ENCODE measurements at regions not wholly inside any gene's neighbourhood (a gene's known extent, or its start where the extent isn't known, plus 50 kb on each side); places are given as distances from the start of the nearest gene placed in this dataset.

- TF ChIP-seq, protein P1, sequence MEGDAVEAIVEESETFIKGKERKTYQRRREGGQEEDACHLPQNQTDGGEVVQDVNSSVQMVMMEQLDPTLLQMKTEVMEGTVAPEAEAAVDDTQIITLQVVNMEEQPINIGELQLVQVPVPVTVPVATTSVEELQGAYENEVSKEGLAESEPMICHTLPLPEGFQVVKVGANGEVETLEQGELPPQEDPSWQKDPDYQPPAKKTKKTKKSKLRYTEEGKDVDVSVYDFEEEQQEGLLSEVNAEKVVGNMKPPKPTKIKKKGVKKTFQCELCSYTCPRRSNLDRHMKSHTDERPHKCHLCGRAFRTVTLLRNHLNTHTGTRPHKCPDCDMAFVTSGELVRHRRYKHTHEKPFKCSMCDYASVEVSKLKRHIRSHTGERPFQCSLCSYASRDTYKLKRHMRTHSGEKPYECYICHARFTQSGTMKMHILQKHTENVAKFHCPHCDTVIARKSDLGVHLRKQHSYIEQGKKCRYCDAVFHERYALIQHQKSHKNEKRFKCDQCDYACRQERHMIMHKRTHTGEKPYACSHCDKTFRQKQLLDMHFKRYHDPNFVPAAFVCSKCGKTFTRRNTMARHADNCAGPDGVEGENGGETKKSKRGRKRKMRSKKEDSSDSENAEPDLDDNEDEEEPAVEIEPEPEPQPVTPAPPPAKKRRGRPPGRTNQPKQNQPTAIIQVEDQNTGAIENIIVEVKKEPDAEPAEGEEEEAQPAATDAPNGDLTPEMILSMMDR (IDR thresholded peaks at IDR 0.05; ENCODE audit: borderline replicate concordance) = no peak
- H3K4me1 ChIP-seq = no peaks in the 10 kb centered on the region
- DNase-seq = no peak
- no peak overlapping the region for H3K4me3 ChIP-seq
- H3K36me3 ChIP-seq = no peaks in the 10 kb centered on the region
- no peaks in the 10 kb centered on the region for H3K9me3 ChIP-seq (replicated peaks)
- intact Hi-C loops (cut with micrococcal nuclease) = no loop called here
- no peaks in the 10 kb centered on the region for H3K27me3 ChIP-seq (ENCODE audit: low read depth)
- H3K27ac ChIP-seq (replicated peaks) = no peak overlapping the region
These were observed 1723.3 kb downstream of the EFNA5 start for GRCh38 chr5:105947461-105947860.

DNA sequence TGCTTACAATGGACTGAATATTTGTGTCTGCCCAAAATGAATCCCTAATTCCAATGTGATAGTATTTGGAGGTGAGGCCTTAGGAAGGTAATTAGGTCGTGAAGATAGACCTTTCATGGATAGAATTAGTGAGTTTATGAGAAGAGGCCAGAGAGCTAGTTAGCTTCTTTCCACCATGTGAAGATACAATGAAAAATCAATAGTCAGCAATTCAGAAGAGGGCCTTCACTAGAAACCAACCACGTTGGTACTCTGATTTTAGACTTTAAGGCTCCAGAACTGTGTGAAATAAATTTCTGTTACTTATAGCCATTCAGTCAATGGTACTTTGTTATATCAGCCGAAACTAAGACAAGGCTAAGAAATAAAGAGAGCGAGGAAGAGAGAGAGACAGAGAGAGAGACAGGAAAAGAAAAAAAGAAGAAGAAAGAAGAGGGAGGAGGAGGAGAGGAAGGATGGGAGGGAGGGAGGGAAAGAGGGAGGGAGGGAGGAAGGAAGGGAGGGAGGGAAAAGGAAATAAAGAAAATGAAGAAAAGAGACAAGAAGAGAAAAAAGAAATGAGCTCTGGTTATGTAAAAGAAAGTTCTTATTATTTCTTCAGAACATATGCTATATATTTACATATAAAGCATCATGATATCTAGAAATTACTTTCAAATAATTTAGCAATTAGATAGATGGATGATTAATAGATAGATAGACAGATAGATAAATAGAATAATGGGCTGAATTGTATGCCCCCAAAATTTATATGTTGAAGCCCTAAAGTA lies 1725.3 kb downstream of the EFNA5 start:
- no peaks in the 10 kb centered on the region for H3K9me3 ChIP-seq (replicated peaks)
- no peaks in the 10 kb centered on the region for H3K27me3 ChIP-seq (ENCODE audit: low read depth)
- no peaks in the 10 kb centered on the region for H3K36me3 ChIP-seq
- TF ChIP-seq, protein P1 (IDR thresholded peaks at IDR 0.05; ENCODE audit: borderline replicate concordance) = no peak
- no peak for DNase-seq
- intact Hi-C loops (cut with micrococcal nuclease) = no loop called here
- no peak overlapping the region for H3K4me3 ChIP-seq
- H3K27ac ChIP-seq (replicated peaks) = no peak overlapping the region
- no peaks in the 10 kb centered on the region for H3K4me1 ChIP-seq

GRCh38 chr5:105940181-105940580 lies 1730.6 kb downstream of the EFNA5 start:
- H3K36me3 ChIP-seq = no peaks in the 10 kb centered on the region
- intact Hi-C loops (cut with micrococcal nuclease) = no loop called here
- no peaks in the 10 kb centered on the region for H3K4me1 ChIP-seq

DNA sequence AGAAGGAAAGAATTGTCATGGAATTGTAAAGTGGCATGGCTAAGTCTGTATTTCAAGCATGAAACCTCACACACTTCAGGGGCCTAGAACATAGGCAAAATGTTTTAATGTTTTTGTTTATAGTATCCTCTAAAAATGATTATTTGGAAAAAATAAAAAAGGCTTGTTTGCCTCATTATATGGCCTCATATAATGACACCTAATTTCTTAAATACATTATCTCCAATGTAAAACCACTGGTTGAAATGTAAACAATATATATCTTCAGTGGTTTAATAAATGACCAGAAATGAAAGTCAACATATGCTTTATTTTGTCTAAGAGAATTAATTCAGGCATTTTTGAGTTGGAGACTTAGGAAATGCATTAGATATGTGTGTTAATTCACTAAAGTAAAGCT lies 1736.6 kb downstream of the EFNA5 start:
- H3K4me3 ChIP-seq = no peak overlapping the region
- no peaks in the 10 kb centered on the region for H3K4me1 ChIP-seq
- peaks cover 26% of the 10 kb centered on the region for H3K9me3 ChIP-seq (replicated peaks)
- TF ChIP-seq, protein P1 (IDR thresholded peaks at IDR 0.05; ENCODE audit: borderline replicate concordance) = no peak
- H3K27me3 ChIP-seq (ENCODE audit: low read depth) = no peaks in the 10 kb centered on the region
- intact Hi-C loops (cut with micrococcal nuclease) = no loop called here
- DNase-seq = no peak
- no peak overlapping the region for H3K27ac ChIP-seq (replicated peaks)
- no peaks in the 10 kb centered on the region for H3K36me3 ChIP-seq

More at GRCh38 chr5:105940181-105940580, 1730.6 kb downstream of the EFNA5 start:
- no peak overlapping the region for H3K27ac ChIP-seq (replicated peaks)
- H3K9me3 ChIP-seq (replicated peaks) = peaks cover 27% of the 10 kb centered on the region
- no peak for DNase-seq
- TF ChIP-seq, protein P1 (IDR thresholded peaks at IDR 0.05; ENCODE audit: borderline replicate concordance) = no peak
- H3K27me3 ChIP-seq (ENCODE audit: low read depth) = no peaks in the 10 kb centered on the region
- H3K4me3 ChIP-seq = no peak overlapping the region

GRCh38 chr5:105931881-105932421 lies 1738.8 kb downstream of the EFNA5 start:
- intact Hi-C loops (cut with micrococcal nuclease) = no loop called here
- Histone ChIP-seq H3K4me3 (no peak overlapping the region), H3K27me3 (ENCODE audit: low read depth) (no peaks in the 10 kb centered on the region), H3K27ac (replicated peaks) (no peak overlapping the region), H3K36me3 (no peaks in the 10 kb centered on the region), H3K4me1 (no peaks in the 10 kb centered on the region), H3K9me3 (replicated peaks) (peaks cover 4% of the 10 kb centered on the region)
- TF ChIP-seq, protein P1 (IDR thresholded peaks at IDR 0.05; ENCODE audit: borderline replicate concordance) = no peak
- no peak for DNase-seq

Data from left ventricle myocardium inferior (tissue), 1 donor.